AG04449 (cell line): ENCODE measurements at regions not wholly inside any gene's neighbourhood (a gene's known extent, or its start where the extent isn't known, plus 50 kb on each side); places are given as distances from the start of the nearest gene placed in this dataset.

Experiments
- CTCF ChIA-PET: fragments of 350-600 bp; formaldehyde crosslinking; extraction: SDS; loops from one replicate; lab custom pipeline; 2021; ENCODE audit warnings: antibody characterized with exemption; lab: Yijun Ruan, JAX
- POLR2A ChIA-PET: fragments of 400-600, 350-600 bp; formaldehyde crosslinking; extraction: SDS; loops from one replicate; lab custom pipeline; 2020; ENCODE audit warnings: antibody characterized with exemption, inconsistent platforms; lab: Yijun Ruan, JAX
- DNase-seq: peaks from one replicate; pipeline ENCODE4 v3.0.0-alpha.2; 2010; ENCODE audit warnings: low read depth, low spot score
- H3K4me3 ChIP-seq: 2 replicates; pipeline ENCODE4 v1.5.1; 2011; ENCODE audit warnings: low read depth, mild to moderate bottlenecking, control low read depth, low read length
- TF ChIP-seq, protein P1 (sequence below): IDR thresholded peaks from one replicate; pipeline ENCODE4 v1.5.1; 2011; ENCODE audit warnings: mild to moderate bottlenecking, moderate library complexity, low read length, control low read depth, inconsistent platforms; ENCODE audit not compliant: insufficient read depth; ENCODE audit errors: missing control alignments

DNA sequence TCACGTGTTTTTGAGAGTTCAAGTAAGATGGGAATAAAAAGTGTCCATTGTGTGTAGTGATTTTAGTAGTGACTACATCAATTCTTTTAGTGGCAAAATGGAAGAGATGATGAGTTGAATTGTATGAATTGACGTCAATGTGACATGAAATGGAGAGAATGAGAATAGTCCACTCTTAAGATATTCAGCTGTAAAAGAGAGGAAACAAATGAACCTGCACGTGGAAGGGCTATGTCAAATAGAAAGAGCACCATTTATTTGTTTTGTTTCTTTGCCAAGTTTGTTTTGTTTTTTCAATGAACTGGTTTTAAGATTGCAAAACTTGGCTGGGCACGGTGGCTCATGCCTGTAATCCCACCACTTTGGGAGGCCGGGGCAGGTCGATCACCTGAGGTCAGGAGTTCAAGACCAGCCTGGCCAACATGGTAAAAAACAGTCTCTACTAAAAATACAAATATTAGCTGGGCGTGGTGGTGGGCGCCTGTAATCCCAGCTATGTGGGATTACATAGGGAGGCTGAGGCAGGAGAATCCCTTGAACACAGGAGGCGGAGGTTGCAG, 453.8 kb downstream of the TAF11L14 start:
- POLR2A ChIA-PET: no interaction called here
- H3K4me3 ChIP-seq: no peak overlapping the region
- CTCF ChIA-PET: no interaction called here
- no peak for DNase-seq
- TF ChIP-seq, protein P1, sequence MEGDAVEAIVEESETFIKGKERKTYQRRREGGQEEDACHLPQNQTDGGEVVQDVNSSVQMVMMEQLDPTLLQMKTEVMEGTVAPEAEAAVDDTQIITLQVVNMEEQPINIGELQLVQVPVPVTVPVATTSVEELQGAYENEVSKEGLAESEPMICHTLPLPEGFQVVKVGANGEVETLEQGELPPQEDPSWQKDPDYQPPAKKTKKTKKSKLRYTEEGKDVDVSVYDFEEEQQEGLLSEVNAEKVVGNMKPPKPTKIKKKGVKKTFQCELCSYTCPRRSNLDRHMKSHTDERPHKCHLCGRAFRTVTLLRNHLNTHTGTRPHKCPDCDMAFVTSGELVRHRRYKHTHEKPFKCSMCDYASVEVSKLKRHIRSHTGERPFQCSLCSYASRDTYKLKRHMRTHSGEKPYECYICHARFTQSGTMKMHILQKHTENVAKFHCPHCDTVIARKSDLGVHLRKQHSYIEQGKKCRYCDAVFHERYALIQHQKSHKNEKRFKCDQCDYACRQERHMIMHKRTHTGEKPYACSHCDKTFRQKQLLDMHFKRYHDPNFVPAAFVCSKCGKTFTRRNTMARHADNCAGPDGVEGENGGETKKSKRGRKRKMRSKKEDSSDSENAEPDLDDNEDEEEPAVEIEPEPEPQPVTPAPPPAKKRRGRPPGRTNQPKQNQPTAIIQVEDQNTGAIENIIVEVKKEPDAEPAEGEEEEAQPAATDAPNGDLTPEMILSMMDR: no peak

DNA sequence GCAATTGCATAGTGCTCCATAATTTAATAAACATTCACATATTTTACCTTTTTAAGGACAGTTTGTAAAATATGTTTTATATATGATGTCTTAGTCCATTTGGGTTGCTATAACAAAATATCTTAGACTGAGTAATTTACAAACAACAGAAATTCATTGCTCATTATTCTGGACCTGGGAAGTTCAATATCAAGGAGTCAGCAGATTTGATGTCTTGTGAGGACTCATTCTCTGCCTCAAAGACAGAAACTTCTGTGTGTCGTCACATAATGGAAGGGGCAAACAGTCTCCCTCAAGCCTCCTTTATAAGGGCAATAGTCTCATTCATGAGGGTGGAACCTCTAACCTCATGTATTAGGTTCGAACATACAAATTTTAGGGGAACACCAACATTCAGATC, 455.9 kb downstream of the TAF11L14 start:
- ChIA-PET CTCF (no interaction called here), POLR2A (no interaction called here)
- no peak for DNase-seq
- TF ChIP-seq, protein P1: no peak
- H3K4me3 ChIP-seq: no peak overlapping the region

DNA sequence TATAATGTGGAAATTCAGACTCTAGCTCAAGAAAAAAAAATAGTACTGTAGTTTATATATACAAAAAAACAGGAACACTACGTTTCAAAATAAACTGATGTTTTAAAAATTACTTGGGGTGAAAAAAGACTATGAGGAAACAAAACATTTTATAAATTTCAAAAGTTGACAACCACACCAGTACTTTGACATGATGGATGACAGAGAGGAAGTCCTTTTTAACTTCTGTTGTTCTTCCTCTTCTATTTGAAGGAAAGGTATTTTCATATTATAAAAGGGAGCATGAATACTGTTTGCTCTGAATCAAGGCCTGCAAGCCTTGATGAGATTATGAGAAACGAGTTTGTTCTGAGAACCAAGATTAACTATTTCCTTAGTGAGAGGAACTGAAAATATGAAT, 456.9 kb downstream of the TAF11L14 start:
- DNase-seq: no peak
- POLR2A ChIA-PET: no interaction called here
- CTCF ChIA-PET: no interaction called here
- H3K4me3 ChIP-seq: no peak overlapping the region
- TF ChIP-seq, protein P1: no peak

DNA sequence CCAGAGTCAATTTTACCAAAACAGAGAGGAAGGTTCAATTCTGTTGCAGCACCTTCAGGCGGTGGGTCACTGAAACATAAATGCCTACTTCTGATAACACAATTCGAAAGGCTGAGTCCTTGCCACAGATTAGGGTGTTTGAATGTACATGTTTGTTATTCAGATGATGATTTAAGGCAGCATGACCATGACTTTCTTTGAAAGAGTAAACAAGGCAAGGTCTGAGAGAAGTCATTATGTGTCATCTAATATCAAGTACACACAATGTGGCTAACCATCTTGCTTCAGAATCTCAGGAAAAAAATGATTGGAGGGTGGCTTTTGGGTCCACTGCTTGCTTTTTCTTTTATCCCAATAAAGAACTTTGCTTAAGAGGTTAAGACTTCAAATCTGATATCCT, 457.5 kb downstream of the TAF11L14 start:
- DNase-seq: no peak
- TF ChIP-seq, protein P1: no peak
- CTCF ChIA-PET: no interaction called here
- H3K4me3 ChIP-seq: no peak overlapping the region
- POLR2A ChIA-PET: no interaction called here

DNA sequence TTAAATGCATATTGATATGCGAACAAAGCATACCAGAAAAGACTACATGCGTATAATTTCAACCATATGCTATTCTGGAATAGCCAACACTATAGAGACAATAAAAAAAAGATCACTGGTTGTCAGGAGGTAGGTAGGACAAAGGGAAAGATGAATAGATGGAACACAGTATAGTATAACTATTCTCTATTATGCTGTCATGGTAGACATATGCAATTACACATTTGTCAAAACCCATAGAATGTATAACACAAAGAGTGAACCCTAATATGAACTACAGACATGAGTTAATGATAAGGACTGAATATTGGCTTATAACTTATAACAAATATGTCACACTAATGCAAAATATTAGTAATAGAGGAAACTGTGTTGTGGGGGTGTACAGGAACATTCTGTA, 460.8 kb downstream of the TAF11L14 start:
- POLR2A ChIA-PET: no interaction called here

DNA sequence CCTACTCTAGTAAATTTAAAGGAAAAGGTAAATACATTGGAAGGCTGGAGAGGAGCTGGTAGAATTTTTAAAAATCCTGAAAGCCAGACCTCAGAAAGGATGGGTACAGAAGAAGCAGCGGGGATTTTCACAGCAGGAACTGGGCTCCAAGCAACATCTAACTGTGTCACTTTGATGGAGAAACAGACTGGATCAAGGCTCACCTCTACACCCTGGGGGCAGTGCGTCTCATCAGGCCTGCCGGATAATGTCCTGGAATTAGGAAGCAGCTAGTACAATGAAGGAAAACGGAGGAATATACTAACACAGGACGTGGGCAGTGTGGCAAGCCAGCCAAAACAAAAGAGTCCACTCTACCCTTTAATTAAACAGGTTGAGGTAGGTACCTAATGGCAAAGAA, 463.6 kb downstream of the TAF11L14 start:
- no peak overlapping the region for H3K4me3 ChIP-seq
- POLR2A ChIA-PET: no interaction called here
- CTCF ChIA-PET: no interaction called here
- DNase-seq: no peak
- TF ChIP-seq, protein P1: no peak

More for the DNA sequence above, 460.8 kb downstream of the TAF11L14 start:
- H3K4me3 ChIP-seq: no peak overlapping the region
- TF ChIP-seq, protein P1: no peak
- DNase-seq: no peak
- CTCF ChIA-PET: no interaction called here
